Neural cell (in vitro differentiated cells): ENCODE measurements at regions not wholly inside any gene's neighbourhood (a gene's known extent, or its start where the extent isn't known, plus 50 kb on each side); places are given as distances from the start of the nearest gene placed in this dataset.

Source experiments
- EZH2 ChIP-seq: fragments of 200-600, 300-800 bp; shearing (Covaris generic), sonication (generic); IDR thresholded peaks from 2 replicates; pipeline ENCODE4 v1.6.1; 2014; ENCODE audit warnings: antibody characterized with exemption, low read length, borderline replicate concordance, mild to moderate bottlenecking; ENCODE audit not compliant: insufficient read depth, poor library complexity, severe bottlenecking
- POLR2AphosphoS5 ChIP-seq: IDR thresholded peaks from 2 replicates; pipeline ENCODE4 v1.6.1; 2012

DNA sequence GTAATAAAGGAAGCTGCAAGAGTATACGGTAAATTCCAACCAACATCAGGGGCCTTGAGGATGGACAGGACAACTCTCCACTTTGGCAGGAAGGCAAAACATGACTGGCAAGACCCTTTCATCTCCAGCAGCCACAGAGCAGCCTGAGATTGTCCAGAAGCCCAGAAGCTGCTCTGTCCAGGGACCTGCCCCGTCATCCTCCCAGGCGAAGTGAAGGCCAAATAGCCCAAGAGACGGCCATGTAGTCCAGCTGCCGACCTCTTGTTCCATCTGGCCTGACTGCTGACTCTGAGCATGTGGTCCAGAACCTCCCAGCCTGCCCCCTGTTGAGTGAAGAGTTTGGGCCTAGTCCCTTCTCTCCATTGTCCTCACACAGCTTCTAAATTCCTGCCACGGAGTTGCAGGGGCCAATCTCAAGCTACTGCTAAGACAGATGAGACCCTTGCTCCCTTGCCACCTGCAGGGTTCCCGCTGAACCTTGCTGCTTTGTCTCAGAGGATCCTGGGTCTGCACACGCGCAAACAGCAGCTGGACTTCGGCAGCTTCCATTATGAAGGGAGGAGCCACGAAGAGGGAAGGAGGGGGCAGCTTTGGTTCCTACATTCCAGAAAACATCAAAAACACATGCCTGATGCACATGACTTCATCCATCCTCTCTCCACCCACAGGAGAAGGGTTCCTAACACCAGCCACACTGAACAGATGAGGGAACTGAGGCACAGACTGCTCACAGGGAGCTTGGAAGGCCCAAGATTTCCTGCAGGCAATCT is 196.9 kb downstream of the KATNAL1 start:
- TF ChIP-seq POLR2AphosphoS5 (no peak), EZH2 (no peak)
